PC-3 (cell line): ENCODE measurements at regions not wholly inside any gene's neighbourhood (a gene's known extent, or its start where the extent isn't known, plus 50 kb on each side); places are given as distances from the start of the nearest gene placed in this dataset.

Experiments
- CTCF ChIP-seq: fragments of 300-600 bp; sonication (generic); conservative IDR thresholded peaks from 2 replicates; pipeline ENCODE4 v1.5.1; 2017; ENCODE audit warnings: antibody characterized with exemption, low read depth, mild to moderate bottlenecking, low read length
- EZH2 ChIP-seq: fragments of 300-600 bp; sonication (generic); IDR thresholded peaks from one replicate; pipeline ENCODE4 v1.6.1; 2017; ENCODE audit warnings: antibody characterized with exemption, mild to moderate bottlenecking, low read length; ENCODE audit not compliant: unreplicated experiment
- EZH2phosphoT487 ChIP-seq: fragments of 300-600 bp; sonication (generic); IDR thresholded peaks from 2 replicates; pipeline ENCODE4 v1.6.1; 2018; ENCODE audit warnings: mild to moderate bottlenecking, antibody characterized with exemption, low read length, borderline replicate concordance

- no peak for TF ChIP-seq CTCF
- no peak for TF ChIP-seq EZH2
- TF ChIP-seq EZH2phosphoT487: no peak
These were observed 486.9 kb upstream of the ARRDC4 start for GRCh38 chr15:97473627-97474026.
